ENCODE measurements at regions not wholly inside any gene's neighbourhood (a gene's known extent, or its start where the extent isn't known, plus 50 kb on each side); places are given as distances from the start of the nearest gene placed in this dataset.

DNA sequence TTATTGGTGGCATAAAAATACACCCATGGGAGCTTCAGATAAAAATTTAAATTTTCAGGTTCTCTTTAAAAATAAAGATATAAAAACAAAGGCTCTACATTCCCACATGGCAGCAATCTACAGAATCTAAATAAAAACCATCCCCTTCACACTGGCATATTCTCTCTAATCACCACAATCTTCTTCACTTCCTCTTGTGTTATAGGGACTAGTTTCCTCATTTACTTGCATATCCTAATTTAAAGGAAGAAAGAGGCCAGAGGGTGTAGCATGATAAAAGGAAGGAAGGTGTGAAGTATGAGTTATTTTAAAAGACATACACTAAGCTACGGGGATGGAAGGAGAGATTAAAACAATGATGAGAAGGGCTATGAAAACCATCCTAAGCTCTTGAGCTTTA lies 390.5 kb downstream of the ZNF608 start:
- Histone ChIP-seq H3K27me3 (ENCODE audit: control insufficient read depth in 4 of 4, insufficient read depth in 4 of 4, low read length in 3 of 4) (no peaks in the 10 kb centered on the region), H3K9me3 (ENCODE audit: control insufficient read depth in 4 of 4, low read length in 3 of 4) (peaks cover 0 to 5% (median 0%) of the 10 kb centered on the region in 4 donors), H3K4me3 (ENCODE audit: low read depth in 1 of 3, low read length in 3 of 3) (no peak overlapping the region), H3K4me1 (ENCODE audit: control insufficient read depth in 4 of 4, insufficient read depth in 4 of 4, low read length in 3 of 4) (no peaks in the 10 kb centered on the region), H3K36me3 (ENCODE audit: control insufficient read depth in 4 of 4, insufficient read depth in 3 of 4, low read depth in 1 of 4, low read length in 3 of 4) (no peaks in the 10 kb centered on the region), H3K27ac (ENCODE audit: low read depth in 1 of 2, low read length in 2 of 2) (no peak overlapping the region), H3K9ac (ENCODE audit: low read depth in 1 of 2, low read length in 2 of 2) (no peak overlapping the region)
- 70% methylated on average over 1 of the region's 1 CpG for WGBS
- no peak for DNase-seq (ENCODE audit: low spot score)
- TF ChIP-seq, protein P1, sequence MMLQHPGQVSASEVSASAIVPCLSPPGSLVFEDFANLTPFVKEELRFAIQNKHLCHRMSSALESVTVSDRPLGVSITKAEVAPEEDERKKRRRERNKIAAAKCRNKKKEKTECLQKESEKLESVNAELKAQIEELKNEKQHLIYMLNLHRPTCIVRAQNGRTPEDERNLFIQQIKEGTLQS (IDR thresholded peaks at IDR 0.05): no peak
- TF ChIP-seq, protein P2, sequence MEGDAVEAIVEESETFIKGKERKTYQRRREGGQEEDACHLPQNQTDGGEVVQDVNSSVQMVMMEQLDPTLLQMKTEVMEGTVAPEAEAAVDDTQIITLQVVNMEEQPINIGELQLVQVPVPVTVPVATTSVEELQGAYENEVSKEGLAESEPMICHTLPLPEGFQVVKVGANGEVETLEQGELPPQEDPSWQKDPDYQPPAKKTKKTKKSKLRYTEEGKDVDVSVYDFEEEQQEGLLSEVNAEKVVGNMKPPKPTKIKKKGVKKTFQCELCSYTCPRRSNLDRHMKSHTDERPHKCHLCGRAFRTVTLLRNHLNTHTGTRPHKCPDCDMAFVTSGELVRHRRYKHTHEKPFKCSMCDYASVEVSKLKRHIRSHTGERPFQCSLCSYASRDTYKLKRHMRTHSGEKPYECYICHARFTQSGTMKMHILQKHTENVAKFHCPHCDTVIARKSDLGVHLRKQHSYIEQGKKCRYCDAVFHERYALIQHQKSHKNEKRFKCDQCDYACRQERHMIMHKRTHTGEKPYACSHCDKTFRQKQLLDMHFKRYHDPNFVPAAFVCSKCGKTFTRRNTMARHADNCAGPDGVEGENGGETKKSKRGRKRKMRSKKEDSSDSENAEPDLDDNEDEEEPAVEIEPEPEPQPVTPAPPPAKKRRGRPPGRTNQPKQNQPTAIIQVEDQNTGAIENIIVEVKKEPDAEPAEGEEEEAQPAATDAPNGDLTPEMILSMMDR (IDR thresholded peaks at IDR 0.05; ENCODE audit: low read depth, low read length, missing input control): no peak
- TF ChIP-seq HNF4A (conservative IDR thresholded peaks at IDR 0.05) (no peak), RXRA (IDR thresholded peaks at IDR 0.05) (no peak), GABPA (IDR thresholded peaks at IDR 0.05 in 1 of 2, conservative IDR thresholded peaks at IDR 0.05 in 1 of 2) (no peak)

DNA sequence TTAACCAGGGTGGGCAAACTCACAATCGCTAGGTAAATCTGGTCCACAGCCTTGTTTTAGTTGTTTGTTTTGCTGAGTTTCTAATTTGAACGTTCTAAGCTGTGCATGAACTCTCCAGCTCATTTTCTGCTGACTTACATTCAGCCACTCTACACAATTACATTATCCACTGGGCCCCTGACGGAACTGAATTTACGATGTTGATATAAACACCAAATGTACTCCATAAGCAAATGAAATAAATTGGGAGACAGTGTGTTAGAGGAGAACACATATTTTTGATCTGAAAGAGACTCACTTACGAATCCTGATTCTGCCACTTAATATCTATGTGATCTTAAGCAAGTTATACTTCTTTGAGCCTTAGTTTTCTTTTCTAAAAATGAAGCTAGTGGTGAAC lies 393.4 kb downstream of the ZNF608 start:
- H3K27me3 ChIP-seq (ENCODE audit: control insufficient read depth in 4 of 4, insufficient read depth in 4 of 4, low read length in 3 of 4): no peaks in the 10 kb centered on the region
- 88% methylated on average over 5 of the region's 5 CpGs for WGBS
- no peaks in the 10 kb centered on the region for H3K4me1 ChIP-seq (ENCODE audit: control insufficient read depth in 4 of 4, insufficient read depth in 4 of 4, low read length in 3 of 4)
- no peaks in the 10 kb centered on the region for H3K36me3 ChIP-seq (ENCODE audit: control insufficient read depth in 4 of 4, insufficient read depth in 3 of 4, low read depth in 1 of 4, low read length in 3 of 4)
- H3K27ac ChIP-seq (ENCODE audit: low read depth in 1 of 2, low read length in 2 of 2): no peak overlapping the region
- DNase-seq (ENCODE audit: low spot score): no peak
- no peak overlapping the region for H3K4me3 ChIP-seq (ENCODE audit: low read depth in 1 of 3, low read length in 3 of 3)
- H3K9ac ChIP-seq (ENCODE audit: low read depth in 1 of 2, low read length in 2 of 2): no peak overlapping the region
- H3K9me3 ChIP-seq (ENCODE audit: control insufficient read depth in 4 of 4, low read length in 3 of 4): peaks cover 0 to 5% (median 0%) of the 10 kb centered on the region in 4 donors
- TF ChIP-seq RXRA (IDR thresholded peaks at IDR 0.05) (no peak), GABPA (IDR thresholded peaks at IDR 0.05 in 1 of 2, conservative IDR thresholded peaks at IDR 0.05 in 1 of 2) (no peak), RAD21 (IDR thresholded peaks at IDR 0.05) (no peak), SP1 (IDR thresholded peaks at IDR 0.05) (no peak), JUND (IDR thresholded peaks at IDR 0.05) (no peak), EGR1 (IDR thresholded peaks at IDR 0.05; ENCODE audit: low read depth in 2 of 2) (no peak), HNF4G (IDR thresholded peaks at IDR 0.05) (no peak), YY1 (IDR thresholded peaks at IDR 0.05) (no peak), FOXA1 (IDR thresholded peaks at IDR 0.05) (no peak), NR2F2 (IDR thresholded peaks at IDR 0.05) (no peak), TAF1 (conservative IDR thresholded peaks at IDR 0.05) (no peak), HNF4A (conservative IDR thresholded peaks at IDR 0.05) (no peak)
- TF ChIP-seq, protein P2 (IDR thresholded peaks at IDR 0.05; ENCODE audit: low read depth, low read length, missing input control): no peak
- TF ChIP-seq, protein P3, sequence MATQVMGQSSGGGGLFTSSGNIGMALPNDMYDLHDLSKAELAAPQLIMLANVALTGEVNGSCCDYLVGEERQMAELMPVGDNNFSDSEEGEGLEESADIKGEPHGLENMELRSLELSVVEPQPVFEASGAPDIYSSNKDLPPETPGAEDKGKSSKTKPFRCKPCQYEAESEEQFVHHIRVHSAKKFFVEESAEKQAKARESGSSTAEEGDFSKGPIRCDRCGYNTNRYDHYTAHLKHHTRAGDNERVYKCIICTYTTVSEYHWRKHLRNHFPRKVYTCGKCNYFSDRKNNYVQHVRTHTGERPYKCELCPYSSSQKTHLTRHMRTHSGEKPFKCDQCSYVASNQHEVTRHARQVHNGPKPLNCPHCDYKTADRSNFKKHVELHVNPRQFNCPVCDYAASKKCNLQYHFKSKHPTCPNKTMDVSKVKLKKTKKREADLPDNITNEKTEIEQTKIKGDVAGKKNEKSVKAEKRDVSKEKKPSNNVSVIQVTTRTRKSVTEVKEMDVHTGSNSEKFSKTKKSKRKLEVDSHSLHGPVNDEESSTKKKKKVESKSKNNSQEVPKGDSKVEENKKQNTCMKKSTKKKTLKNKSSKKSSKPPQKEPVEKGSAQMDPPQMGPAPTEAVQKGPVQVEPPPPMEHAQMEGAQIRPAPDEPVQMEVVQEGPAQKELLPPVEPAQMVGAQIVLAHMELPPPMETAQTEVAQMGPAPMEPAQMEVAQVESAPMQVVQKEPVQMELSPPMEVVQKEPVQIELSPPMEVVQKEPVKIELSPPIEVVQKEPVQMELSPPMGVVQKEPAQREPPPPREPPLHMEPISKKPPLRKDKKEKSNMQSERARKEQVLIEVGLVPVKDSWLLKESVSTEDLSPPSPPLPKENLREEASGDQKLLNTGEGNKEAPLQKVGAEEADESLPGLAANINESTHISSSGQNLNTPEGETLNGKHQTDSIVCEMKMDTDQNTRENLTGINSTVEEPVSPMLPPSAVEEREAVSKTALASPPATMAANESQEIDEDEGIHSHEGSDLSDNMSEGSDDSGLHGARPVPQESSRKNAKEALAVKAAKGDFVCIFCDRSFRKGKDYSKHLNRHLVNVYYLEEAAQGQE (IDR thresholded peaks at IDR 0.05): no peak
- TF ChIP-seq, protein P4, sequence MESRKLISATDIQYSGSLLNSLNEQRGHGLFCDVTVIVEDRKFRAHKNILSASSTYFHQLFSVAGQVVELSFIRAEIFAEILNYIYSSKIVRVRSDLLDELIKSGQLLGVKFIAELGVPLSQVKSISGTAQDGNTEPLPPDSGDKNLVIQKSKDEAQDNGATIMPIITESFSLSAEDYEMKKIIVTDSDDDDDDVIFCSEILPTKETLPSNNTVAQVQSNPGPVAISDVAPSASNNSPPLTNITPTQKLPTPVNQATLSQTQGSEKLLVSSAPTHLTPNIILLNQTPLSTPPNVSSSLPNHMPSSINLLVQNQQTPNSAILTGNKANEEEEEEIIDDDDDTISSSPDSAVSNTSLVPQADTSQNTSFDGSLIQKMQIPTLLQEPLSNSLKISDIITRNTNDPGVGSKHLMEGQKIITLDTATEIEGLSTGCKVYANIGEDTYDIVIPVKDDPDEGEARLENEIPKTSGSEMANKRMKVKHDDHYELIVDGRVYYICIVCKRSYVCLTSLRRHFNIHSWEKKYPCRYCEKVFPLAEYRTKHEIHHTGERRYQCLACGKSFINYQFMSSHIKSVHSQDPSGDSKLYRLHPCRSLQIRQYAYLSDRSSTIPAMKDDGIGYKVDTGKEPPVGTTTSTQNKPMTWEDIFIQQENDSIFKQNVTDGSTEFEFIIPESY (IDR thresholded peaks at IDR 0.05): no peak
